HG02610 (cell line): ENCODE measurements at regions not wholly inside any gene's neighbourhood (a gene's known extent, or its start where the extent isn't known, plus 50 kb on each side); places are given as distances from the start of the nearest gene placed in this dataset.
A peak's percentile ranks its signal among the peaks of the same experiment; 100 is the strongest.
"Not testable (repeated sequence)": the region's sequence is repeated elsewhere in the genome, so short reads cannot be mapped to it uniquely, and the experiment has no call there.

ENCODE experiments used
- ATAC-seq: cut with Tn5 transposase; IDR thresholded peaks from one replicate; pipeline ENCODE4 v1.9.1; 2021; ENCODE audit warnings: mild to moderate bottlenecking, moderate library complexity; ENCODE audit not compliant: unreplicated experiment

DNA sequence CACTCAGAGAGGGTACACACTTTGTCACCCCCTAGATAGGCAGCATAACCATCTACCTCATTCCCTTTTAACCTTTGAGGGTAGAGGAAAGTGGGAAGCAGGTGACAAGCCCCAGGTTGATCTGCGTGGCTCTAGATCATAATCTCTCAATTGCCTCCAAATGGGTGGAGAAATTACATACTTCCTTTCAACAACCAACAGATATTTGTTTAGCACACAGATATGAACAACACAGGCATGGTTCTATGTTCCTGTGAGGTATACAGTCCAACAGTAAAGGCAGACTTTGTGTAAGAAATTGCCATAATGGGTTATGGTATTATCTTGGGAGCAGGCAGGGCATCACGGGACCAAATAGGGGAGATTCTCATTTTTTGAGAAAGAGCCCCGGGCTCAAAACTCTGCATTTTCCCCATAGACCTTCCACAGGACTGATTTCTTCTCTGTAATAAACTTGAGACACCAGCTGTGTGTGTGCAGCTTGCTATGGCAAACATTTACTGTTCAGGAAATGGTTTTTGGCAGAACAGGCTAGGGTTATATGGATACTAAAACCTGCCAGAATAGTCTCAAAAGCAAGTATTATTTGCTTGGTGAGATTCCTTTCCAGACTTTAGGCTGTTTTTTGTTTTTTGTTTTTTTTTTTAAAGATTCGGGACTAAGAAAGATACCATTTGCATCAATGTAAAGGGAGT, 126.2 kb downstream of the CD164 start:
- no peak for ATAC-seq

DNA sequence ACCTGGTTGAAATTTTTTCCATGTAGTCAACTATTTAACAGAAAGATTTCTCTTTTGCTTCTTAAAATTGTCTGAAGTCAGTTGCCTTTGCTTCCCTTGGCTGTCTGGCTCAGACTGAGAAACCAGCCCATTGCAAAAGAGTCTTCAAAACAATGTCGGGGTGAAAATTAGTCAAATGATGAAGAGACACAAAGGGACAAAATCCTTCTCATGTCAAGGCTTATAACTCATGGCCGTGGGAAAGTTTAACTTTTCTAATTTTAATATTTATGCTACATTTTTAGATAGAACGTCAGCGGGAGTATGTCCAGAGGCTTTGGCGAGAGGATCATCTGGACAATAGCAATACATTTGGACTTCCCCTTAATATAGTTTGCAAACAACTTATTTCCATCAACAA, 127.2 kb downstream of the CD164 start:
- no peak for ATAC-seq

DNA sequence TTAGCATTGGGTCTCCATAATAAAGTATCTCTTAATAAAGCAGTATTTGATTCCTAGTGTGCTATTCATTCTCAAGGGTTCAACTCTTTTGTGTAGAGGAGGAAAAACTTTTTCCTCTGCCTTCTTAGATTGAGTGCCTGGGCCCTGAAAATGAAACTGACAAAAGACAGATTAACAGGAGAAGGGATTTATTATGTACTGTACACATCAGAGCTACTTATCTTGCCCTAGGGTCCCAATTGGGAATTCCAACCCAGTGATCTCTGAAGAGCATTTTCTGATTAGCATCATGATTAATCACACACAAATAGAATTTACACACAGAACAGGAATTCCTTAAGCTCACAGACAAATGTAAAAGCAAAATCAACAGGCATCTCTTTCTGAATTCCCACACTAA, 128.9 kb downstream of the CD164 start:
- ATAC-seq, result no peak

DNA sequence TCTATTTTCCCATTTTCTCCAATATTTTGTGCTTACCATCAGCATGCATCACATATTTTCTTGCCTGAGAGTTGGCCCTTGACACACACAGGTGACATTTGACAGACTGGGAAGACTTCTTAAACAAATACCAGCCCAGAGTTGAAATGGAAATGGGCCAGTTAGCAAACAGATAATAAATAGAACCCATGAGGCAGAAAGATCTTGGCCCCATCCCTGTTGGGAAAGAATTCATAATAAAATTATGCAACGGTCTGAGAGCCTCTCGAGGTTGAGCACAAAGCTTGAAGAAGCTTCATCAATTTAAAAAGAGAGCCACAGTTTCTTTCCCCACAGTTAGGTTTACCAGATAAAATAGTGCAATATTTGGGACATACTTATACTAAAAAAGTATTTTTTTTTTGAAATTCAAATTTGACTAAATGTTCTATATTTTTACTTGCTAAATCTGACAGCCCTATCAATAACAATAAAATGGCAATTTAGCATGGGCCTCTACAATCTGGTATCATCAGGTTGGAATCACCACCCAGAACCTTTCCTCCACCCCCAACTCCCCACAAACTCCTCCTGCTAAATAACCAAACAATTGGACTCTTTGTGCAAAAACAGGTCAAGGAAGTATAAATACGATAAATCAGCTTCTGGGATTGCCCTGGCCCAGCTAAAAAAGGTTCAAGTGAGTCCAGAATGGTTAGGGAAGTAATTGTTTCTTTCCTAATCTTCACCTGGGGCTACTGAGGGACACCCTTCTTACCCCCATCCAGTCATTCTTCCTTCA, 129.8 kb downstream of the CD164 start:
- ATAC-seq, result no peak

DNA sequence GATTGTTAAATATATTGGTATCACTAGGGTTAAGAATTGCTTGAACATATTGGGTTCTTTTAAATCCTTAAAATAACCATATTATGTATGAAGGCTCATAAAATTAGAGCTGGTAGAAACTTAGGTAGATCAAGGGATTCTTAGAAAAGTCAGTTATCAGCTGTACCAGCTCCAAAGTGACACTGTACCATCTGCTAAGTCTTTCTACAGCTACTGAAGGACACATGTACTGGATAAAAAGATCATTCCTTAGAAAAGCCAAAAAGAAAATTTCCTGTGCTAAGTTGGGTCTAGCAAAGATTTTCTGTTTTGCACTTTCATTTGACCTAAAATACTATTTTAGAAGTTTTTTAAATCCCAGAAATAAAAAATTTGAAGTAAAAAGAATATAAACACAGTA, 130.4 kb downstream of the CD164 start:
- no peak for ATAC-seq

DNA sequence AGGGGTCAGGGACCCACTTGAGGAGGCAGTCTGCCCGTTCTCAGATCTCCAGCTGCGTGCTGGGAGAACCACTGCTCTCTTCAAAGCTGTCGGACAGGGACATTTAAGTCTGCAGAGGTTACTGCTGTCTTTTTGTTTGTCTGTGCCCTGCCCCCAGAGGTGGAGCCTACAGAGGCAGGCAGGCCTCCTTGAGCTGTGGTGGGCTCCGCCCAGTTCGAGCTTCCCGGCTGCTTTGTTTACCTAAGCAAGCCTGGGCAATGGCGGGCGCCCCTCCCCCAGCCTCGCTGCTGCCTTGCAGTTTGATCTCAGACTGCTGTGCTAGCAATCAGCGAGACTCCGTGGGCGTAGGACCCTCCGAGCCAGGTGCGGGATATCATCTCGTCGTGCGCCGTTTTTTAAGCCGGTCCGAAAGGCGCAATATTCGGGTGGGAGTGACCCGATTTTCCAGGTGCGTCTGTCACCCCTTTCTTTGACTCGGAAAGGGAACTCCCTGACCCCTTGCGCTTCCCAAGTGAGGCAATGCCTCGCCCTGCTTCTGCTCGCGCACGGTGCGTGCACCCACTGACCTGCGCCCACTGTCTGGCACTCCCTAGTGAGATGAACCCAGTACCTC, 131.6 kb downstream of the CD164 start:
- ATAC-seq, result not testable (repeated sequence)

DNA sequence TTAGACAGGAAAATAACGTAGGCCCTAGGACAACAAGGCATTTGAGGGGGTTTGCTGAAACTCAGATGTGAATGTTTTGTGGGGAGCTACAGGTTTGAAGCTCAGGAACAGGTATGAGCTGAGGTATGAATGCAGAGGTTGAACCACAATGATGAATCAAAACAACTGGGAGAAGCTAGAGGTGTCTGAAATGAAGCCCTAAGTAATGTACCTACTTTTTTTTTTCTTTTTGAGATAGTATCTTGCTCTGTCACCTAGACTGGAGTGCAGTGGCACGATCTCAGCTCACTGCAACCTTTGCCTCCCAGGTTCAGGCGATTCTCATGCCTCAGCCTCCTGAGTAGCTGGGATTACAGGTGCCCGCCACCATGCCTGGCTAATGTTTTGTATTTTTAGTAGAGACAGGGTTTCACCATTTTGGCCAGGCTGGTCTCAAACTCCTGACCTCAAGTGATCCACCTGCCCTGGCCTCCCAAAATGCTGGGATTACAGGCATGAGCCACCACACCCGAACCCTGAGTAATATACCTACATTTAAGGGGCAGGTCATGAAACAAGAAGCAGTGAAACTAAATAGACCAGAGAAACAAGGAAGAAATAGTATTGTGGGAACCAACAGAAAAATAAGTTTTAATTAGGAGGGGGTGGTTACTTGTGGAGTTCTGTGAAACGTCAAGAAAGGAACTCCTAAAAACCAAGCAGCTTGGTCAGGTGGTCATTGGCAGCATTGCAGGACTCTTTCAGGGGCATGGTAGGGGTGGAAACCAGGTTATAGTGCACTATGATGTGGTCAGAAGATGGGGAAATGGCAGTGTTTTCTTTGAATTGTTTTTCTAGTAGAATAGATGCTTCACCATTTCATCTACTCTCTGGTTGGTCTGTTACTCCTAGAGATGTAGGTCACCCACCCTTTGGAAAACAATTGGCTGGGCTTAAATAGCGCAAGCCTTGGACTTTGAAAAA, 138.1 kb downstream of the CD164 start:
- no peak for ATAC-seq

DNA sequence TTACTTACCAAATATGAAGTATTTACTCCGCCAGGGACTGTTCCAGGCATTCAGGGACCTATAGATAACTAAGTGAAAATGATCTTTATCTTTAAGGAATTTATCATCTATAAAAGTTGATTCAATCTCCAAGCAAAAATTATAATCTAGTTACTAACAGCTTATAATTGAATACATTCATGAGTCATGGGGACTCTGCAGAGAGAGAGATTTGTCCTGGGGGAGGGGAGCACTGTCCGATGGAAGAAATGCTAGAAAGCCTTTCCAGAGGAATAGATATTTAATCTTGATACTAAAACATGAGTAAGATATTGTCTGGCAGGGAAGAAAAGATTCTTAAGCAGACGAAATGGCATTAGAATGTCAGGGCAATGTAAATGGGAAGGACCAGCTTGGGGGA, 139.3 kb downstream of the CD164 start:
- ATAC-seq, result no peak

DNA sequence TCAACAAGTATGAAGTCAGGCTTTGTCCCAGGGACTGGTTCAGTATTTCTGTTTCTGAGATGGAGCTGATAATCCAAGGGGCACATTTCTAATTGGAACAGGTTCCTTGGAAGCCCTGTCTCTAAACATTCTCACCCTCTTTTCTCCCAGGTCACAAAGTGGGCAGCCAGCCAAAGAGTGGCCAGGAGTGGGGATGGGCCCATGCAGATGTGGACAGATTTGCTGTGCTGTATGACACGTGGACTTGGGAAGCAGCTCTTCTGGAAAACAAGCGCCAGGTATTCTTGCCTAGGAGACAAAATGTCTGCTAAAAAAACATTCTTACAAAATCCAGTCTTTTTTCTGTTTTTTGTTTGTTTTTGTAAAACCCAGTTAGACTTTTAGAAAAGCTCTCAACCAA, 140.2 kb downstream of the CD164 start:
- ATAC-seq, result no peak

DNA sequence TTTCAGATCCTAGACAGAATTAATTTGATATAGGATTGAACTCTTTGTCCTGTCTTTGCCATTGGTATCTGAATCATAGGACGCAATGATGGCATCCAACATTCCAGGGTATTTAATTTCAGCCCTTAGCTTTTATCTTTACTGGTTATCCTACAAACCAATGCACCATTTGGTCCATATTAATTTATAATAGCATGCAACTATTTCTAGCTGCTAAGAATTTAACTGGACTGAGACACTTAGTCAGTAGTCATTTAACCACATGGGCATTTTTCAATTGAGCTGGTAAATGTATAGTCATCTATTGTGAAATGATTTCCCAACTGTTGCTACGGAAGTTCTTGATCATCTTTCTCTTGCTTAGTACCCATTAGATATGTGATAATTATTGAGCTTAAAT, 141.1 kb downstream of the CD164 start:
- no peak for ATAC-seq

DNA sequence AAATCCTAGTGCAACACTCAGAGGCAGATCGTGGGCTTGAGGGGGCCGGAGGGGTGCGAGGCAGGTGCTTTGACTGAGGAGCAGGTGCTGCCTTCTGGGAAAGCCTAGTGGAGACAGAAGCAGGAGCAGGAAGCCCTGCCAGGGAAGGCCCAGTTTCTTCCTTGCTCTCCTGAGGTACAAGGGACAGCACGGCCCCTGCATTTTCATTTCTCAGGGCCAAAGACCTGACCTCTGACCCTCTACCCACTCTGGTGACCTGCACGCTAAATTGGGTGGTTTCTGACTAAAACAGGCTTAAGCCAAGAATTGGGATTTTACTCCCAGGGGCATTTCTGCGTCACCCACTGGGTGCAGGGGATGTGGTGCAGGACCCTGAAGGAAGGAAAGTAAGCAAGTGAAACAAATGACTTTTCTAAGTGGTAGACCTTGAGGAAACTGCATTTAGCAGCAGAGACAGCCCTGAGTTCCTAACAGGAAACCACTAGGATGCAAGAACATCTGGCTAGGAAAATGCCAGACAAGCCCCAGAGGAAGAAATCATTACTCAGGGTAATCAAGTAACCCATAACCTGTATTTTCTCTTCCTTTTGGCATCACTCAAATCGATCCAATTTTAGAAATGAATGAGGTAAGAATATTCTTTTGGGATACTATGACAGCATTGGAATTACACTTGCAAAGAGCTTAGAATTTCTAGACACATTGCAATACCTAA, 141.7 kb downstream of the CD164 start:
- no peak for ATAC-seq

DNA sequence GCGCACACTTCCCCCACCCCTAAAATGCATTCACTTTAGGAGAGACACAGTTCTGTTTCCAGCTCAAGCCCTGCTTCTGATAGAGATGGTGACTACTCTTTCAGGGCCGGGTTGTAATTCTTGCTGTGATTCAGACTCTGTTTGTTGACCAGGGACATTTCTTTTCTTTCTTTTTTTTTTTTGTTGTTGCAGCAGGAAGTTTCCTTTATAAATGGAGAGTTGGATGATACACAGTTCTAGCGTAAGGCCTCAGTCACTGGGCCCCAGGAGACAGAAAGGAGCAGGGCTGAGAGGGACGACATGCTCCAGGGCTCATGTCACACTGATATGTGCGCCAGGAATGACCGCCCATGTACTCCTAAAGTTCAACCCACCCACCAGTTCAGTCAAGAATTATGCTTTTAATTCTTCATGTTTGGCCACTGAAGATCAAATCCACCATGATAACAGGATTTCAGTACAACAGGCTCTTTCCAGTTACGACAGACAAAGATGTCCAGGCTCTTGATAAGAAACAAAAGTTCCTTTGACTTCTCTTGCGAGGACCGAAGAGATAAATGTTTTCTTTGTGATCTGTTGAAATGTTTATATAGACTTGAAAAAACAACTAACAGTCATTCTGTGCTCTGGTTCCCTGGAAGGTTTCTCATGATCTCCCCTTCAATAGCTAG, 142.5 kb downstream of the CD164 start:
- no peak for ATAC-seq

DNA sequence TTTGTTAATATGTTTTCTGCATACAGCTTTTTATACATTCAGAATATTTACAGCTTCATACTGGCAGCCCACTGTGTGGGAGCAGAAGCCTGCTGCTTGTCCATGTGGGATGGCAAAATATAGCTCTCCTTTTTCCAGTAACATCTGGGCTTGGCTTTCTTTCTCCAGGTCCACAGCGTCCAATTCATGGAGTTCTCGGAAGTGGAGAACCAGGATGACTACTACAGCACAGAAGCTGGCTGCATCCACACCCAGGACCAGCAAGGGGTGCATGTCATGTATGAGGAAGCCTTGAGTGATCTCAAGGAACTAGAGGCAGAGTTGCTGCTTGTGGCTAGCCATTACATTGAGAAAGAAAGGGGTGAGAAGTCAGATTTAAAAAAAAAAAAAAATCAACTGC, 143.1 kb downstream of the CD164 start:
- ATAC-seq, result no peak

DNA sequence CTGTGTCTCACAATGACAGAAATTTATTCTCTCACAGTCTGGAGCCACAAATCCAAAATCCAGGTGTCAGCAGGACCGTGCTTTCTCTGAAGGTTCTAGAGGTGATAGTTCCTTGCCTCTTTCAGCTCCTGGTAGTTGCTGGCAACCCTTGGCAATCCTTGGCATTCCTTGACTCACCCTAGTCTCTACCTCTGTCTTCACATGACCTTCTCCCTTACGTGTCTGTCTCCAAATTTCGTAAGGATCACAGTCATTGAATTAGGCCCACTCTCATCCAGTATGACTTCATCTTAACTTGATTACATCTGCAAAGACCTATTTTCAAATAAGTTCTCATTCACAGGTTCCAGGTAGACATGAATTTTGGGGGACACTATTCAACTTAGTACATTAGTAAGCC, 143.1 kb downstream of the CEP57L1 start:
- ATAC-seq, result no peak

DNA sequence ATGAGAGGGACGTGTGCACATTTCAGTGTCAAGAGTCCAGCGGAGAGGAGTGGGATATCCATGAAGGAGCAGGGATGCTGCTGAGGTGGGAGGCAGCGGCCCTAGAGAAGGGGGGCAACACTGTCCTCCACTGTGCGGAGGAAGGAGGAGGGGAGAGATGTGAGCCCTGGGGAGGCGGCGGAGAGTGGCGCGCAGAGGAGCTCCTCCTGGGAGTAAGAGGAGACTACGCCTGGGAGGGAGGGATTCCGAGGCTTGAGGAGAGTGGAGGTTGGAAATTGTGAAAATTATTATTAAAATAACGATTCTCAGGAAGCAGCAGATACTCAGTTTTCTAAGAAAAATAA, 142.7 kb downstream of the CEP57L1 start:
- ATAC-seq, result no peak

DNA sequence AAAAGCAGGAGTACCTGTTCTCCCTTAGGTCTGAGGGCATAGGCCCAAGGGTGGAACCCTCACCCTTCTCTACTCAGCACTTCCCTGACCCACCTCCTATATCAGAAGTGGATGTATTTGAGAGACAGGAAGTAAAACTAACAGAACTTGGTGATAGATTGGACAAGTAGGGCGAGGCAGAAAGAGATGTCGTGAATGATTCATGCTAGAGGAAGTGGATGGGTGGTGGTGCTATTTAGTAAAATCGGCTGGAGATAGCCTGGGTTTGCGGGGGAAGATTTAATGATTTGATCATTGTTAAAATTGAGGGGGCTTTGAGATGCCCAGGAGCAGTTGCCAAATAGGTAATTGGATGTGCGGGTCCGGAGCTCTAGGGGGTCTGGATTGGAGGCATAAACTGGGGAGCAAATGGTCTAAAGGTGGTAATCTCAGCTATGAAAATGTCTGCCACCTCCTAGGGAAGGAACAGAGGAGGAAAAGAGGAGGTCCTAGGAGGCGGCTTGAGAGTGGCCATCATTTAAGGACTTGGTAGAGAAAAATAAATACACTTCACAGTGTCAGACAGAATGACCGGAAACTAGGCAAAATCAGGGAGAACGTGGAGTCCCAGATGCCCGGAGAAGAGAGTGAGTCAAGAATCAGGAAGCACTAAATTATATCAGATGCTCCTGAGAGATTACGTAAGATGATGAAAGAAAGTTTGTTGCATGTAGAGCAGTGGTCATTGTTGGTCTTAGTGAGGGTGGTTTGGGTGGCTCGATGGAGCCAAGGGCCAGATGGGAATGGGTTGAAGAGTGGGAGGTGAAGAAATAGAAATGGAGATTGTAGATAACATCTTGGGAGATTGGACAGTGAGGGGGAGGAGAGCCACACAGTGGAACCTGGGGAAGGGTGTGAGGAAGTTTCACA, 142.0 kb downstream of the CEP57L1 start:
- no peak for ATAC-seq

DNA sequence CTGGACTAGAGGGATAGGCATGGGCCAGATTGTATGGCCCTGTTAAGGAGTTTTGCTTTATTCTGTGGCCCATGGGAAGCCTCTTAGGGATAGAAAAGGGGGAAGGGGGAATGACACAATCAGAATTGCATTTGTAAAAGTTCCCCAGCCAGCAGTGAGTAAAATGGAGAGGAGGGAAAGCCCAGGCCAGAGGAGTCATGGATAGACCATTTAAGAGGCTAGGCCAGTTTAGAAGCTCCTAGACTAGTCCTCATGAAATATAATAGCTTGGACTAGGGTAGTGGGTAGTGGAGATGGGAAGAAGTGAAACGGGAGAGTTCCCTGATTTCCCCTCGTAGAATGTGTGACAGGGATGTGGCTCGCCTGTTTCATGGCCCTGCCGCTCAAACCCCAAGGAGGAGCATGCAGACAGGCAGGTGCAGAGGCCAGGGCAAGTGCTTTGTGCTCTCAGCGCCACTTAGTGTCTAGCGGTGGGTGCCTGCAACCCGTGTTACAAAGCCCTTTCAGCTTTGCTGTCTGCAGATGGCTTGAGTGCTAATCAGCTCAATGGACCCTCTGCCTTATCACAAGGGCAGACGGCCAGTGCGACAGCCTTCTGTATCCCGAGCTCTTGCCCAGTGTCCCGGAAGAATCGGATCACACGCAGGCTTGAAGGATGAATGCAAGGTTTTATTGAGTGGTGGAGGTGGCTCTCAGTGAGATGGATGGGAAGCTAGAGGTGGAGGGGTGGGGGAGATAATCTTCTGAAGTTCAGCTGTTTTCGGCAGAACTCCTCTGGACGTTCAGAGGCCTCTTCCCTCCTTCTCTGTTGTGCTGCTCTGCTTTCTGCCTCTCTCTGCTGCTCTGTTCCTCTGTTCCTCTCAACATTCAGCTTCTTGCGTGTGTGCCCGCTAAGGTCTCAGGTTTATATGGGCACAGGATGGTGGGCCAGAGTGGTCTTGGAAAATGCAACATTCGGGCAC, 141.1 kb downstream of the CEP57L1 start:
- peak; percentile 80 for ATAC-seq
